ENCODE measurements at regions not wholly inside any gene's neighbourhood (a gene's known extent, or its start where the extent isn't known, plus 50 kb on each side); places are given as distances from the start of the nearest gene placed in this dataset.

- TF ChIP-seq CTCF (IDR thresholded peaks at IDR 0.05) (no peak), POLR2A (IDR thresholded peaks at IDR 0.05) (no peak)
Observed at GRCh38 chr17:51422634-51423033, 162.3 kb downstream of the UTP18 start.
